ENCODE measurements at regions not wholly inside any gene's neighbourhood (a gene's known extent, or its start where the extent isn't known, plus 50 kb on each side); places are given as distances from the start of the nearest gene placed in this dataset.

- Histone ChIP-seq H3K9me3 (replicated peaks; ENCODE audit: control insufficient read depth, insufficient read depth, low read length) (peaks cover 2% of the 10 kb centered on the region), H3K9me1 (replicated peaks; ENCODE audit: control insufficient read depth, extremely low read depth, insufficient read depth, low read length) (no peaks in the 10 kb centered on the region), H3K27ac (ENCODE audit: insufficient read depth, low read depth, low read length) (no peak overlapping the region), H3K4me3 (replicated peaks in 1 of 3; ENCODE audit: insufficient read depth in 1 of 3, low read depth in 1 of 3, low read length in 3 of 3) (no peak overlapping the region), H3K79me2 (ENCODE audit: control insufficient read depth, insufficient read depth, low read length) (no peaks in the 10 kb centered on the region), H2AFZ (ENCODE audit: low read depth, low read length) (no peak overlapping the region), H3K4me2 (ENCODE audit: insufficient read depth, low read length) (no peak overlapping the region), H3K27me3 (ENCODE audit: control insufficient read depth in 2 of 2, insufficient read depth in 2 of 2, low read length in 2 of 2) (no peaks in the 10 kb centered on the region), H3K9ac (replicated peaks; ENCODE audit: extremely low read depth, insufficient read depth, low read length) (no peak overlapping the region), H4K20me1 (replicated peaks; ENCODE audit: control insufficient read depth, extremely low read depth, insufficient read depth, low read length) (no peaks in the 10 kb centered on the region), H3K36me3 (ENCODE audit: control insufficient read depth in 2 of 2, extremely low read depth in 1 of 2, insufficient read depth in 2 of 2, low read length in 2 of 2) (no peaks in the 10 kb centered on the region), H3K4me1 (ENCODE audit: control insufficient read depth, extremely low read depth, insufficient read depth, low read length) (no peaks in the 10 kb centered on the region)
- POLR2A ChIA-PET = no interaction called here
- FAIRE-seq (no peak), DNase-seq (ENCODE audit: low read depth, low spot score) (no peak)
- CTCF ChIA-PET = no interaction called here
- intact Hi-C loops (cut with micrococcal nuclease) (no loop called here), dilution Hi-C loops (cut with MboI; ENCODE audit: extremely low pct_ligation_motif_present, low sequenced_read_pairs) (no loop called here)
- TF ChIP-seq POLR2A (IDR thresholded peaks at IDR 0.05; ENCODE audit: low read depth, low read length) = no peak
- no peak for TF ChIP-seq GATA2 (IDR thresholded peaks at IDR 0.05; ENCODE audit: insufficient read depth, insufficient read length, low read depth, low read length)
- no peak for TF ChIP-seq POLR2AphosphoS5 (IDR thresholded peaks at IDR 0.05; ENCODE audit: insufficient read depth, low read depth, low read length)
- no peak for TF ChIP-seq CTCF (IDR thresholded peaks at IDR 0.05; ENCODE audit: extremely low read depth in 1 of 2, insufficient read depth in 1 of 2, low read depth in 1 of 2, low read length in 2 of 2)
- TF ChIP-seq FOS (IDR thresholded peaks at IDR 0.05; ENCODE audit: borderline replicate concordance, insufficient read depth, low read length) = no peak
- TF ChIP-seq JUN (IDR thresholded peaks at IDR 0.05; ENCODE audit: borderline replicate concordance, insufficient read depth, insufficient read length, low read depth) = no peak
- no peak for TF ChIP-seq EZH2 (IDR thresholded peaks at IDR 0.05; ENCODE audit: borderline replicate concordance, low read depth, low read length, severe bottlenecking)
- no peak for TF ChIP-seq MYC (IDR thresholded peaks at IDR 0.05; ENCODE audit: low read depth, low read length)
- TF ChIP-seq MAX (IDR thresholded peaks at IDR 0.05; ENCODE audit: insufficient read depth, insufficient read length) = no peak
- BruUV-seq (replicated peaks) = no TSS peak
These were observed 1242.0 kb downstream of the LRFN5 start for GRCh38 chr14:42848652-42849051.

All from endothelial cell of umbilical vein (primary cell).